DOHH2 (cell line): ENCODE measurements at regions not wholly inside any gene's neighbourhood (a gene's known extent, or its start where the extent isn't known, plus 50 kb on each side); places are given as distances from the start of the nearest gene placed in this dataset.

Source experiments
- H3F3A ChIP-seq: fragments of 200-600 bp; sonication (generic), shearing (Covaris generic); 2 replicates; pipeline ENCODE4 v1.6.0; 2016; ENCODE audit warnings: antibody characterized with exemption, mild to moderate bottlenecking; ENCODE audit not compliant: control insufficient read depth, insufficient read depth
- H3K27ac ChIP-seq: fragments of 200-600 bp; sonication (generic); 2 replicates; pipeline ENCODE4 v1.5.1; 2014; ENCODE audit warnings: low read depth, mild to moderate bottlenecking, low read length, moderate library complexity
- H3K27me3 ChIP-seq: fragments of 200-600 bp; sonication (generic); 2 replicates; pipeline ENCODE4 v1.6.1; 2014; ENCODE audit warnings: mild to moderate bottlenecking, low read length, mixed read lengths; ENCODE audit not compliant: control insufficient read depth
- H3K36me3 ChIP-seq: fragments of 200-600 bp; sonication (generic); 2 replicates; pipeline ENCODE4 v1.6.1; 2014; ENCODE audit warnings: mild to moderate bottlenecking, low read length, moderate library complexity, mixed read lengths; ENCODE audit not compliant: control insufficient read depth
- H3K4me1 ChIP-seq: fragments of 200-600 bp; sonication (generic); 2 replicates; pipeline ENCODE4 v1.6.1; 2014; ENCODE audit warnings: mild to moderate bottlenecking, low read length, mixed read lengths; ENCODE audit not compliant: control insufficient read depth
- H3K4me2 ChIP-seq: fragments of 200-600 bp; sonication (generic); 2 replicates; pipeline ENCODE4 v1.6.0; 2014; ENCODE audit warnings: mild to moderate bottlenecking, low read length, moderate library complexity
- H3K4me3 ChIP-seq: fragments of 200-600 bp; sonication (generic); 2 replicates; pipeline ENCODE4 v1.5.1; 2014; ENCODE audit warnings: mild to moderate bottlenecking, low read length, mixed read lengths
- H3K79me2 ChIP-seq: fragments of 200-600 bp; sonication (generic); 2 replicates; pipeline ENCODE4 v1.6.1; 2014; ENCODE audit warnings: mild to moderate bottlenecking, low read length, mixed read lengths; ENCODE audit not compliant: control insufficient read depth
- H3K9me2 ChIP-seq: fragments of 200-600 bp; sonication (generic); replicated peaks from 2 replicates; pipeline ENCODE4 v1.6.1; 2014; ENCODE audit warnings: mild to moderate bottlenecking, low read length, mixed read lengths; ENCODE audit not compliant: control insufficient read depth
- H3K9me3 ChIP-seq: fragments of 200-600 bp; sonication (generic); 2 replicates; pipeline ENCODE4 v1.6.1; 2014; ENCODE audit warnings: antibody characterized with exemption, low read length, mixed read lengths; ENCODE audit not compliant: control insufficient read depth, insufficient read depth
- H4K20me1 ChIP-seq: fragments of 200-600 bp; sonication (generic); 2 replicates; pipeline ENCODE4 v1.6.0; 2014; ENCODE audit warnings: low read depth, mild to moderate bottlenecking, antibody characterized with exemption, low read length, moderate library complexity; ENCODE audit not compliant: control insufficient read depth, insufficient read depth
- EZH2phosphoT487 ChIP-seq: fragments of 200-600 bp; sonication (generic); IDR thresholded peaks from 2 replicates; pipeline ENCODE4 v1.6.1; 2017; ENCODE audit warnings: borderline replicate concordance, mild to moderate bottlenecking, antibody characterized with exemption, low read length, moderate library complexity, mixed read lengths
- TF ChIP-seq, protein P1 (sequence below): fragments of 200-600 bp; sonication (generic); IDR thresholded peaks from one replicate; pipeline ENCODE4 v1.5.1; 2014; ENCODE audit warnings: antibody characterized with exemption, mild to moderate bottlenecking, low read depth, low read length; ENCODE audit not compliant: poor library complexity, severe bottlenecking

DNA sequence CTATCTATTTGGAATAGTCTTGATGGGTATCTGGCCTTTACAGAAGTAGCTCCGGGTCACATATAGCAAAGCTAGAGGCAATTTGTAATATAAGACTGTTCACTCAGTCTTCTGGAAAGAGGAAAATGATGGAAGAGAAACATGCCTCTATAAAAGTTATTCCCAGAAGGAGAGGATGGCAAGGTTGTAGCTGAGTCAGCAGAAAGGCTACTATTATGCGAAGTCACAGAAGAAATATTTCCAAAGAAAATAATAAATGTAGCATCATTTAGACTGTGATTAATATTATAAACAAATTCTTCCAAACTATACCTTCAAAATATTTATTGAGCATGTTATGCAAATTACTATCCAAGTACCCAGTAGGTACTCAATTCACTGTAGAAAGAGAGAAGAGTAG is 1027.7 kb upstream of the TMEFF2 start:
- no peak overlapping the region for H3K4me3 ChIP-seq
- no peaks in the 10 kb centered on the region for H3K36me3 ChIP-seq
- H3K4me2 ChIP-seq = no peak overlapping the region
- no peaks in the 10 kb centered on the region for H3F3A ChIP-seq
- H3K27ac ChIP-seq = no peak overlapping the region
- no peaks in the 10 kb centered on the region for H3K9me3 ChIP-seq
- no peaks in the 10 kb centered on the region for H3K9me2 ChIP-seq
- no peaks in the 10 kb centered on the region for H3K4me1 ChIP-seq
- no peaks in the 10 kb centered on the region for H3K79me2 ChIP-seq
- no peak for TF ChIP-seq EZH2phosphoT487
- TF ChIP-seq, protein P1, sequence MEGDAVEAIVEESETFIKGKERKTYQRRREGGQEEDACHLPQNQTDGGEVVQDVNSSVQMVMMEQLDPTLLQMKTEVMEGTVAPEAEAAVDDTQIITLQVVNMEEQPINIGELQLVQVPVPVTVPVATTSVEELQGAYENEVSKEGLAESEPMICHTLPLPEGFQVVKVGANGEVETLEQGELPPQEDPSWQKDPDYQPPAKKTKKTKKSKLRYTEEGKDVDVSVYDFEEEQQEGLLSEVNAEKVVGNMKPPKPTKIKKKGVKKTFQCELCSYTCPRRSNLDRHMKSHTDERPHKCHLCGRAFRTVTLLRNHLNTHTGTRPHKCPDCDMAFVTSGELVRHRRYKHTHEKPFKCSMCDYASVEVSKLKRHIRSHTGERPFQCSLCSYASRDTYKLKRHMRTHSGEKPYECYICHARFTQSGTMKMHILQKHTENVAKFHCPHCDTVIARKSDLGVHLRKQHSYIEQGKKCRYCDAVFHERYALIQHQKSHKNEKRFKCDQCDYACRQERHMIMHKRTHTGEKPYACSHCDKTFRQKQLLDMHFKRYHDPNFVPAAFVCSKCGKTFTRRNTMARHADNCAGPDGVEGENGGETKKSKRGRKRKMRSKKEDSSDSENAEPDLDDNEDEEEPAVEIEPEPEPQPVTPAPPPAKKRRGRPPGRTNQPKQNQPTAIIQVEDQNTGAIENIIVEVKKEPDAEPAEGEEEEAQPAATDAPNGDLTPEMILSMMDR = no peak
- H4K20me1 ChIP-seq = no peaks in the 10 kb centered on the region
- no peaks in the 10 kb centered on the region for H3K27me3 ChIP-seq

DNA sequence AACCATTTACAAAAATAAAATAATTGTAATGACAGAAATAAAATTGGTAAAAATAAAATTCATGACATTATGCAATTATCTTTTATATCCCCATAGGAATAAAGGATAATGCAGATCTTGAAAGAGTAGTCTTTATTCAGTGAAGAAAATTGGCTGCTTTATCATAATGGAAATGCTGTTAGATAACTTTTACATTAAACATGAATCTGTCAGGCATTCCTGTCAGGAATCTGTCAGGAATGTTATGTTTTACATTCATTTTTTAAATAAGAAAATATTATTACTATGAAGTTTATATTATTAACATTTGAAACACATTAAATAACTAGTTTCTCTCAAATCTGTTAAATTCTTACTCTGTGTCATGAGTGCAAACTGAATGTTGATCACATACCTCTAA is 1024.7 kb upstream of the TMEFF2 start:
- Histone ChIP-seq H3F3A (no peaks in the 10 kb centered on the region), H3K4me3 (no peak overlapping the region), H3K4me1 (no peaks in the 10 kb centered on the region), H3K4me2 (no peak overlapping the region), H3K79me2 (no peaks in the 10 kb centered on the region), H3K9me3 (no peaks in the 10 kb centered on the region), H4K20me1 (no peaks in the 10 kb centered on the region), H3K36me3 (no peaks in the 10 kb centered on the region), H3K9me2 (no peaks in the 10 kb centered on the region), H3K27ac (no peak overlapping the region), H3K27me3 (no peaks in the 10 kb centered on the region)
- TF ChIP-seq, protein P1 = no peak
- no peak for TF ChIP-seq EZH2phosphoT487

DNA sequence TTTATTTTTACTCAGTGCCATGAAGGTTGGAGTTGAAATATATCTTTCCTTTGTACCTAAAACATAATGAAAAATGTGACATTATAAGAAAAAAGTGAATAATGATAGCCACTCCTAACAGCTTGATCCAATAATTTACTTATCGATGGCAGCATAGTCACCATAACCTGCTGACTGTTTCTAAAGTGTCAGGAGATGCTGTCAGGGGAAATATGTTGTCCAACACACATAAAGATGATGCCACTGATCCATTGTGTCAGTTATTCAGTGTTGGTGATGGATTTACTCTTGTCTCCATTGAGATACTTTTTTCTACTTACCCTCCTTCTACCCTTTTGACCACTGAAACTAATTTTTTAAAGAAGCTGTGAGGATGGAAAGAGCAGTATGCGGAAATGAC is 1006.9 kb upstream of the TMEFF2 start:
- TF ChIP-seq, protein P1 = no peak
- TF ChIP-seq EZH2phosphoT487 = no peak
- Histone ChIP-seq H3K79me2 (no peaks in the 10 kb centered on the region), H4K20me1 (no peaks in the 10 kb centered on the region), H3K4me1 (no peaks in the 10 kb centered on the region), H3K27me3 (no peaks in the 10 kb centered on the region), H3F3A (no peaks in the 10 kb centered on the region), H3K4me3 (no peak overlapping the region), H3K27ac (no peak overlapping the region), H3K9me2 (no peaks in the 10 kb centered on the region), H3K36me3 (no peaks in the 10 kb centered on the region), H3K9me3 (no peaks in the 10 kb centered on the region), H3K4me2 (no peak overlapping the region)

DNA sequence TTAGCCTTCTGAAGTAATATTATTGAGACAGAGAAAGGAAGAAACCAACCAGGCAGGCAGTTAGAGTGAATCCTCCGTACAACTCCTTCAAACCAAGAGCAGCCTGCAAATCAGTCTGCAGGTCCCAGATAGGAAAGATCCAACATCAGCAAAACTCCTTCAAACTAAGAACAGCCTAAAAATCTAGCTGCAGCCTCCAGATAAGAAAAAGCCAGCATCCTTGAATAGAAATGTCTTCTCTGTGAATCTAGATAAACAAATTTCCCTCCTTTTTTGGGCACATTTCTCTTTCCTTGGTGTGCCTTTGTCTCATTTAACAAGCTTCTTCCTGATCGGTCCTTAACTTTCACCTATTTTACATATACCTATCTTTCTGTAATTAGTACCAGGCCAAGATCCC is 1004.6 kb upstream of the TMEFF2 start:
- Histone ChIP-seq H3K27me3 (no peaks in the 10 kb centered on the region), H4K20me1 (no peaks in the 10 kb centered on the region), H3K79me2 (no peaks in the 10 kb centered on the region), H3F3A (no peaks in the 10 kb centered on the region), H3K4me3 (no peak overlapping the region), H3K4me2 (no peak overlapping the region), H3K9me2 (no peaks in the 10 kb centered on the region), H3K4me1 (no peaks in the 10 kb centered on the region), H3K9me3 (no peaks in the 10 kb centered on the region), H3K27ac (no peak overlapping the region), H3K36me3 (no peaks in the 10 kb centered on the region)
- TF ChIP-seq, protein P1 = no peak
- TF ChIP-seq EZH2phosphoT487 = no peak
